ENCODE measurements at regions not wholly inside any gene's neighbourhood (a gene's known extent, or its start where the extent isn't known, plus 50 kb on each side); places are given as distances from the start of the nearest gene placed in this dataset.

- Histone ChIP-seq H3K4me3 (ENCODE audit: insufficient read depth, low read length, poor library complexity, severe bottlenecking) (no peak overlapping the region), H3K4me2 (ENCODE audit: low read depth, low read length, poor library complexity, severe bottlenecking) (no peak overlapping the region), H3K9me2 (replicated peaks; ENCODE audit: insufficient read depth, low read length) (no peaks in the 10 kb centered on the region), H3K36me3 (ENCODE audit: low read length) (no peaks in the 10 kb centered on the region), H3K9me3 (ENCODE audit: insufficient read depth, low read length) (no peaks in the 10 kb centered on the region), H3K27me3 (ENCODE audit: low read length) (no peaks in the 10 kb centered on the region), H3F3A (ENCODE audit: insufficient read depth) (no peaks in the 10 kb centered on the region), H3K79me2 (ENCODE audit: insufficient read depth, low read length) (no peaks in the 10 kb centered on the region), H2AFZ (ENCODE audit: low read depth, low read length, severe bottlenecking) (no peak overlapping the region), H3K9ac (ENCODE audit: low read length) (no peak overlapping the region), H4K20me1 (ENCODE audit: low read depth, low read length) (no peaks in the 10 kb centered on the region), H3K27ac (ENCODE audit: low read depth, low read length) (no peak overlapping the region)
- TF ChIP-seq CTCF (IDR thresholded peaks at IDR 0.05; ENCODE audit: insufficient read depth, low read length, poor library complexity, severe bottlenecking) = no peak
- TF ChIP-seq EZH2phosphoT487 (conservative IDR thresholded peaks at IDR 0.05; ENCODE audit: low read length) = no peak
Observed at GRCh38 chr7:17552373-17552772, 253.9 kb downstream of the AHR start.

- TF ChIP-seq CTCF (IDR thresholded peaks at IDR 0.05; ENCODE audit: insufficient read depth, low read length, poor library complexity, severe bottlenecking) (no peak), EZH2phosphoT487 (conservative IDR thresholded peaks at IDR 0.05; ENCODE audit: low read length) (no peak)
- Histone ChIP-seq H3K9ac (ENCODE audit: low read length) (no peak overlapping the region), H3K9me3 (ENCODE audit: insufficient read depth, low read length) (no peaks in the 10 kb centered on the region), H4K20me1 (ENCODE audit: low read depth, low read length) (no peaks in the 10 kb centered on the region), H3K4me3 (ENCODE audit: insufficient read depth, low read length, poor library complexity, severe bottlenecking) (no peak overlapping the region), H3F3A (ENCODE audit: insufficient read depth) (no peaks in the 10 kb centered on the region), H3K79me2 (ENCODE audit: insufficient read depth, low read length) (no peaks in the 10 kb centered on the region), H3K36me3 (ENCODE audit: low read length) (no peaks in the 10 kb centered on the region), H2AFZ (ENCODE audit: low read depth, low read length, severe bottlenecking) (no peak overlapping the region), H3K27me3 (ENCODE audit: low read length) (no peaks in the 10 kb centered on the region), H3K27ac (ENCODE audit: low read depth, low read length) (no peak overlapping the region), H3K9me2 (replicated peaks; ENCODE audit: insufficient read depth, low read length) (no peaks in the 10 kb centered on the region), H3K4me2 (ENCODE audit: low read depth, low read length, poor library complexity, severe bottlenecking) (no peak overlapping the region)
Observed at GRCh38 chr7:17552952-17553351, 254.5 kb downstream of the AHR start.

- H3K27me3 ChIP-seq (ENCODE audit: low read length) = no peaks in the 10 kb centered on the region
- H3K36me3 ChIP-seq (ENCODE audit: low read length) = no peaks in the 10 kb centered on the region
- H3K9me3 ChIP-seq (ENCODE audit: insufficient read depth, low read length) = no peaks in the 10 kb centered on the region
- TF ChIP-seq CTCF (IDR thresholded peaks at IDR 0.05; ENCODE audit: insufficient read depth, low read length, poor library complexity, severe bottlenecking) (no peak), EZH2phosphoT487 (conservative IDR thresholded peaks at IDR 0.05; ENCODE audit: low read length) (no peak)
- H3K79me2 ChIP-seq (ENCODE audit: insufficient read depth, low read length) = no peaks in the 10 kb centered on the region
- no peaks in the 10 kb centered on the region for H4K20me1 ChIP-seq (ENCODE audit: low read depth, low read length)
- no peak overlapping the region for H3K4me3 ChIP-seq (ENCODE audit: insufficient read depth, low read length, poor library complexity, severe bottlenecking)
- no peak overlapping the region for H2AFZ ChIP-seq (ENCODE audit: low read depth, low read length, severe bottlenecking)
- H3K9ac ChIP-seq (ENCODE audit: low read length) = no peak overlapping the region
- H3K4me2 ChIP-seq (ENCODE audit: low read depth, low read length, poor library complexity, severe bottlenecking) = no peak overlapping the region
- H3F3A ChIP-seq (ENCODE audit: insufficient read depth) = no peaks in the 10 kb centered on the region
- no peaks in the 10 kb centered on the region for H3K9me2 ChIP-seq (replicated peaks; ENCODE audit: insufficient read depth, low read length)
- no peak overlapping the region for H3K27ac ChIP-seq (ENCODE audit: low read depth, low read length)
Observed at GRCh38 chr7:17554341-17555015, 256.0 kb downstream of the AHR start.
